ENCODE measurements at regions not wholly inside any gene's neighbourhood (a gene's known extent, or its start where the extent isn't known, plus 50 kb on each side); places are given as distances from the start of the nearest gene placed in this dataset.
"Not testable (repeated sequence)": the region's sequence is repeated elsewhere in the genome, so short reads cannot be mapped to it uniquely, and the experiment has no call there.

GRCh38 chr3:75434913-75435793, 229.0 kb upstream of the FRG2C start:
- peak overlapping the region; percentile 67 for H3K4me3 ChIP-seq (ENCODE audit: low read depth, low read length)
- 0 out of 2 replicates have a peak, but pooled peaks have one; percentile 17 for TF ChIP-seq CTCF (IDR thresholded peaks at IDR 0.05; ENCODE audit: control insufficient read depth, extremely low read depth, insufficient read depth)
- peak; percentile 97 for DNase-seq (ENCODE audit: low read depth)

- peak overlapping the region; percentile 49 for H3K4me3 ChIP-seq (ENCODE audit: low read depth, low read length)
- DNase-seq (ENCODE audit: low read depth) = peak; percentile 72
These were observed 228.2 kb upstream of the FRG2C start for GRCh38 chr3:75435794-75436400.

GRCh38 chr3:75440986-75441385, 223.1 kb upstream of the FRG2C start:
- DNase-seq (ENCODE audit: low read depth); H3K4me3 ChIP-seq (ENCODE audit: low read depth, low read length): not testable (repeated sequence)

- not testable (repeated sequence) for H3K4me3 ChIP-seq (ENCODE audit: low read depth, low read length); DNase-seq (ENCODE audit: low read depth)
These were observed 219.5 kb upstream of the FRG2C start for GRCh38 chr3:75444634-75445033.

- not testable (repeated sequence) for H3K4me3 ChIP-seq (ENCODE audit: low read depth, low read length); DNase-seq (ENCODE audit: low read depth)
These were observed 218.9 kb upstream of the FRG2C start for GRCh38 chr3:75445234-75445633.

GRCh38 chr3:75446948-75447347, 217.2 kb upstream of the FRG2C start:
- not testable (repeated sequence) for DNase-seq (ENCODE audit: low read depth); H3K4me3 ChIP-seq (ENCODE audit: low read depth, low read length)

GRCh38 chr3:75453328-75453727, 210.8 kb upstream of the FRG2C start:
- DNase-seq (ENCODE audit: low read depth) = peak; percentile 74
- not testable (repeated sequence) for H3K4me3 ChIP-seq (ENCODE audit: low read depth, low read length)

GRCh38 chr3:75453839-75454238, 210.3 kb upstream of the FRG2C start:
- DNase-seq (ENCODE audit: low read depth); H3K4me3 ChIP-seq (ENCODE audit: low read depth, low read length): not testable (repeated sequence)

- not testable (repeated sequence) for DNase-seq (ENCODE audit: low read depth); H3K4me3 ChIP-seq (ENCODE audit: low read depth, low read length)
These were observed 189.6 kb upstream of the FRG2C start for GRCh38 chr3:75474530-75474929.

- DNase-seq (ENCODE audit: low read depth); H3K4me3 ChIP-seq (ENCODE audit: low read depth, low read length): not testable (repeated sequence)
These were observed 167.5 kb upstream of the FRG2C start for GRCh38 chr3:75496600-75496999.

- DNase-seq (ENCODE audit: low read depth); H3K4me3 ChIP-seq (ENCODE audit: low read depth, low read length): not testable (repeated sequence)
These were observed 163.8 kb upstream of the FRG2C start for GRCh38 chr3:75500357-75500756.

- not testable (repeated sequence) for DNase-seq (ENCODE audit: low read depth); H3K4me3 ChIP-seq (ENCODE audit: low read depth, low read length)
These were observed 162.0 kb upstream of the FRG2C start for GRCh38 chr3:75502171-75502570.

Data from LNCaP clone FGC (cell line).